OCI-LY1 (cell line): ENCODE measurements at regions not wholly inside any gene's neighbourhood (a gene's known extent, or its start where the extent isn't known, plus 50 kb on each side); places are given as distances from the start of the nearest gene placed in this dataset.

Source experiments
- H2AFZ ChIP-seq: fragments of 200-600 bp; sonication (generic), shearing (Covaris generic); 2 replicates; pipeline ENCODE4 v1.6.0; 2014; ENCODE audit warnings: antibody characterized with exemption, mild to moderate bottlenecking, low read length
- H3F3A ChIP-seq: fragments of 200-600 bp; sonication (generic), shearing (Covaris generic); 2 replicates; pipeline ENCODE4 v1.6.0; 2014; ENCODE audit warnings: mild to moderate bottlenecking, antibody characterized with exemption, low read length, moderate library complexity; ENCODE audit not compliant: insufficient read depth
- H3K27ac ChIP-seq: fragments of 200-600 bp; sonication (generic); 2 replicates; pipeline ENCODE4 v1.5.1; 2014; ENCODE audit warnings: low read length, mixed run types, mild to moderate bottlenecking, low read depth; ENCODE audit not compliant: poor library complexity, severe bottlenecking
- H3K27me3 ChIP-seq: fragments of 200-600 bp; sonication (generic); 2 replicates; pipeline ENCODE4 v1.6.0; 2014; ENCODE audit warnings: antibody characterized with exemption, mild to moderate bottlenecking, low read length, moderate library complexity; ENCODE audit not compliant: insufficient read depth
- H3K36me3 ChIP-seq: fragments of 200-600 bp; sonication (generic); 2 replicates; pipeline ENCODE4 v1.6.1; 2014; ENCODE audit warnings: mild to moderate bottlenecking, antibody characterized with exemption, low read length, moderate library complexity, mixed read lengths; ENCODE audit not compliant: insufficient read depth
- H3K4me1 ChIP-seq: fragments of 200-600 bp; sonication (generic); 2 replicates; pipeline ENCODE4 v1.5.1; 2014; ENCODE audit warnings: mild to moderate bottlenecking, low read length, moderate library complexity; ENCODE audit not compliant: insufficient read depth, severe bottlenecking
- H3K4me2 ChIP-seq: fragments of 200-600 bp; sonication (generic), shearing (Covaris generic); 2 replicates; pipeline ENCODE4 v1.6.1; 2014; ENCODE audit warnings: low read length
- H3K4me3 ChIP-seq: fragments of 200-600 bp; sonication (generic); 2 replicates; pipeline ENCODE4 v1.5.1; 2014; ENCODE audit warnings: low read length, low read depth, mild to moderate bottlenecking, mixed read lengths; ENCODE audit not compliant: poor library complexity, severe bottlenecking
- H3K79me2 ChIP-seq: fragments of 200-600 bp; shearing (Covaris generic); 2 replicates; pipeline ENCODE4 v1.6.1; 2016; ENCODE audit warnings: mixed run types, low read length, mixed read lengths; ENCODE audit not compliant: insufficient read depth
- H3K9ac ChIP-seq: fragments of 200-600 bp; sonication (generic), shearing (Covaris generic); 2 replicates; pipeline ENCODE4 v1.6.1; 2014; ENCODE audit warnings: mild to moderate bottlenecking, low read length, mixed read lengths
- H3K9me2 ChIP-seq: fragments of 200-600 bp; sonication (generic), shearing (Covaris generic); 2 replicates; pipeline ENCODE4 v1.6.1; 2014; ENCODE audit warnings: low read depth, mild to moderate bottlenecking, low read length, mixed read lengths
- H3K9me3 ChIP-seq: fragments of 200-600 bp; shearing (Covaris generic); 2 replicates; pipeline ENCODE4 v1.6.1; 2014; ENCODE audit warnings: low read length, mixed read lengths
- H4K20me1 ChIP-seq: fragments of 200-600 bp; sonication (generic), shearing (Covaris generic); 2 replicates; pipeline ENCODE4 v1.6.0; 2016; ENCODE audit warnings: mild to moderate bottlenecking, low read length; ENCODE audit not compliant: insufficient read depth
- CTCF ChIP-seq: fragments of 200-600 bp; sonication (generic), shearing (Covaris generic); IDR thresholded peaks from 2 replicates; pipeline ENCODE4 v1.5.1; 2017; ENCODE audit warnings: mild to moderate bottlenecking, antibody characterized with exemption, low read length, moderate library complexity, mixed read lengths
- EZH2 ChIP-seq: fragments of 200-600 bp; sonication (generic), shearing (Covaris generic); IDR thresholded peaks from 2 replicates; pipeline ENCODE4 v1.8.0; 2017; ENCODE audit warnings: borderline replicate concordance, mixed run types, mild to moderate bottlenecking, antibody characterized with exemption, low read length, moderate library complexity, mixed read lengths

- no peak overlapping the region for H3K4me2 ChIP-seq
- no peak overlapping the region for H3K27ac ChIP-seq
- H3K9me2 ChIP-seq: no peaks in the 10 kb centered on the region
- no peak for TF ChIP-seq EZH2
- no peak for TF ChIP-seq CTCF
- H3K4me1 ChIP-seq: peaks cover 5% of the 10 kb centered on the region
- H2AFZ ChIP-seq: no peak overlapping the region
- H3K27me3 ChIP-seq: peaks cover 7% of the 10 kb centered on the region; the same call in 1 of the 2 replicates
- no peaks in the 10 kb centered on the region for H3K36me3 ChIP-seq
- H3F3A ChIP-seq: no peaks in the 10 kb centered on the region
- peaks cover 5% of the 10 kb centered on the region for H3K9me3 ChIP-seq
- no peak overlapping the region for H3K4me3 ChIP-seq
- no peaks in the 10 kb centered on the region for H3K79me2 ChIP-seq
- H3K9ac ChIP-seq: no peak overlapping the region
- H4K20me1 ChIP-seq: no peaks in the 10 kb centered on the region
These were observed 97.9 kb downstream of the CPN2 start for GRCh38 chr3:194253270-194253669.

DNA sequence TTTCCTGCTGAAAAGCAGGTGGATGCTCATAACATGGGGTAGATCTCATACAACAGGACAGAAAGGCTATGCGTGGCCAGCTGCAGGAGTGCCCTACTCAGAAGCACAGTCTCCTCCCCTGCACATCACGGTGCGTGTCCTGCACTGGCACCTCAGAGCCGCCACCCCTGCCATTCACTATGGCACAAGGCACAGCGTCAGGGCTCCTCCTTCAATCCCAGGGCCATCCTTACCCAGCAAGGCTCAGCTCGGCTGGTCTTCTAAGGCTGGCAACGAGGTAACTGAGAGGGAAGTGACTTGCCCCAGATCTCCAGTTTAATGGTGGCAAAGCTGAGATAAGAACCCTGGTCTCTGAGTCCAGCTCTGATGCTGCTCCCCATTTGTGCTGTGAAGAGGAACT lies 97.1 kb downstream of the CPN2 start:
- peaks cover 5% of the 10 kb centered on the region for H3K4me1 ChIP-seq
- peaks cover 6% of the 10 kb centered on the region for H3K9me3 ChIP-seq
- H3K4me2 ChIP-seq: no peak overlapping the region
- H4K20me1 ChIP-seq: no peaks in the 10 kb centered on the region
- H3K9me2 ChIP-seq: no peaks in the 10 kb centered on the region
- TF ChIP-seq CTCF (no peak), EZH2 (no peak)
- no peaks in the 10 kb centered on the region for H3F3A ChIP-seq
- H3K36me3 ChIP-seq: no peaks in the 10 kb centered on the region
- no peak overlapping the region for H3K4me3 ChIP-seq
- H3K79me2 ChIP-seq: no peaks in the 10 kb centered on the region
- H3K9ac ChIP-seq: no peak overlapping the region
- H2AFZ ChIP-seq: no peak overlapping the region
- H3K27me3 ChIP-seq: peaks cover 7% of the 10 kb centered on the region; the same call in 1 of the 2 replicates
- no peak overlapping the region for H3K27ac ChIP-seq

- peak overlapping the region; percentile 19; the same call in 1 of the 2 replicates for H3K4me2 ChIP-seq
- TF ChIP-seq CTCF (no peak), EZH2 (no peak)
- no peak overlapping the region for H3K9ac ChIP-seq
- H3K4me1 ChIP-seq: peaks cover 5% of the 10 kb centered on the region
- no peak overlapping the region for H3K27ac ChIP-seq
- no peak overlapping the region for H2AFZ ChIP-seq
- H3K9me3 ChIP-seq: peaks cover 6% of the 10 kb centered on the region
- H3F3A ChIP-seq: no peaks in the 10 kb centered on the region
- no peaks in the 10 kb centered on the region for H3K9me2 ChIP-seq
- no peaks in the 10 kb centered on the region for H3K79me2 ChIP-seq
- H3K27me3 ChIP-seq: peaks cover 7% of the 10 kb centered on the region; the same call in 1 of the 2 replicates
- H4K20me1 ChIP-seq: no peaks in the 10 kb centered on the region
- H3K36me3 ChIP-seq: no peaks in the 10 kb centered on the region
- H3K4me3 ChIP-seq: peak overlapping the region; percentile 13
These were observed 95.7 kb downstream of the CPN2 start for GRCh38 chr3:194255252-194256039.
